ENCODE measurements at regions not wholly inside any gene's neighbourhood (a gene's known extent, or its start where the extent isn't known, plus 50 kb on each side); places are given as distances from the start of the nearest gene placed in this dataset.
"Not testable (repeated sequence)": the region's sequence is repeated elsewhere in the genome, so short reads cannot be mapped to it uniquely, and the experiment has no call there.

- not testable (repeated sequence) for H3K36me3 ChIP-seq (ENCODE audit: control insufficient read depth in 2 of 2, insufficient read depth in 2 of 2, low read length in 2 of 2); H3K9ac ChIP-seq (ENCODE audit: low read length in 2 of 2); H3K9me3 ChIP-seq (ENCODE audit: control insufficient read depth in 2 of 2, low read length in 2 of 2); H3K27ac ChIP-seq (ENCODE audit: low read length); H3K4me1 ChIP-seq (ENCODE audit: control insufficient read depth, insufficient read depth, low read length); H3K27me3 ChIP-seq (ENCODE audit: control insufficient read depth in 1 of 2, insufficient read depth in 2 of 2, low read length in 2 of 2); H3K4me3 ChIP-seq (ENCODE audit: low read length in 2 of 2)
Observed at GRCh38 chr19:23537136-23537535, 141.9 kb upstream of the ZNF91 start.

GRCh38 chr19:23536341-23536740 is 141.1 kb upstream of the ZNF91 start:
- not testable (repeated sequence) for H3K36me3 ChIP-seq (ENCODE audit: control insufficient read depth in 2 of 2, insufficient read depth in 2 of 2, low read length in 2 of 2); H3K4me3 ChIP-seq (ENCODE audit: low read length in 2 of 2); H3K27me3 ChIP-seq (ENCODE audit: control insufficient read depth in 1 of 2, insufficient read depth in 2 of 2, low read length in 2 of 2); H3K9me3 ChIP-seq (ENCODE audit: control insufficient read depth in 2 of 2, low read length in 2 of 2); H3K27ac ChIP-seq (ENCODE audit: low read length); H3K4me1 ChIP-seq (ENCODE audit: control insufficient read depth, insufficient read depth, low read length); H3K9ac ChIP-seq (ENCODE audit: low read length in 2 of 2)

- H3K27ac ChIP-seq (ENCODE audit: low read length); H3K9me3 ChIP-seq (ENCODE audit: control insufficient read depth in 2 of 2, low read length in 2 of 2); H3K4me3 ChIP-seq (ENCODE audit: low read length in 2 of 2); H3K9ac ChIP-seq (ENCODE audit: low read length in 2 of 2); H3K4me1 ChIP-seq (ENCODE audit: control insufficient read depth, insufficient read depth, low read length); H3K36me3 ChIP-seq (ENCODE audit: control insufficient read depth in 2 of 2, insufficient read depth in 2 of 2, low read length in 2 of 2); H3K27me3 ChIP-seq (ENCODE audit: control insufficient read depth in 1 of 2, insufficient read depth in 2 of 2, low read length in 2 of 2): not testable (repeated sequence)
Observed at GRCh38 chr19:23535901-23536300, 140.6 kb upstream of the ZNF91 start.

- H3K9me3 ChIP-seq (ENCODE audit: control insufficient read depth in 2 of 2, low read length in 2 of 2); H3K27ac ChIP-seq (ENCODE audit: low read length); H3K27me3 ChIP-seq (ENCODE audit: control insufficient read depth in 1 of 2, insufficient read depth in 2 of 2, low read length in 2 of 2); H3K4me1 ChIP-seq (ENCODE audit: control insufficient read depth, insufficient read depth, low read length); H3K9ac ChIP-seq (ENCODE audit: low read length in 2 of 2); H3K4me3 ChIP-seq (ENCODE audit: low read length in 2 of 2); H3K36me3 ChIP-seq (ENCODE audit: control insufficient read depth in 2 of 2, insufficient read depth in 2 of 2, low read length in 2 of 2): not testable (repeated sequence)
Observed at GRCh38 chr19:23533441-23533840, 138.2 kb upstream of the ZNF91 start.

GRCh38 chr19:23531976-23532375 is 136.7 kb upstream of the ZNF91 start:
- Histone ChIP-seq H3K4me1 (ENCODE audit: control insufficient read depth, insufficient read depth, low read length) (no peaks in the 10 kb centered on the region), H3K9me3 (ENCODE audit: control insufficient read depth in 2 of 2, low read length in 2 of 2) (peaks cover 2% of the 10 kb centered on the region in 2 donors), H3K4me3 (ENCODE audit: low read length in 2 of 2) (no peak overlapping the region)

GRCh38 chr19:23531231-23531790 is 136.0 kb upstream of the ZNF91 start:
- H3K9me3 ChIP-seq (ENCODE audit: control insufficient read depth in 2 of 2, low read length in 2 of 2): peaks cover 2% of the 10 kb centered on the region in 2 donors
- no peaks in the 10 kb centered on the region for H3K4me1 ChIP-seq (ENCODE audit: control insufficient read depth, insufficient read depth, low read length)
- no peak overlapping the region for H3K4me3 ChIP-seq (ENCODE audit: low read length in 2 of 2)
- H3K9ac ChIP-seq (ENCODE audit: low read length in 2 of 2): no peak overlapping the region
- no peak overlapping the region for H3K27ac ChIP-seq (ENCODE audit: low read length)
- no peaks in the 10 kb centered on the region for H3K27me3 ChIP-seq (ENCODE audit: control insufficient read depth in 1 of 2, insufficient read depth in 2 of 2, low read length in 2 of 2)
- H3K36me3 ChIP-seq (ENCODE audit: control insufficient read depth in 2 of 2, insufficient read depth in 2 of 2, low read length in 2 of 2): no peaks in the 10 kb centered on the region

More at GRCh38 chr19:23531976-23532375, 136.7 kb upstream of the ZNF91 start:
- no peaks in the 10 kb centered on the region for H3K27me3 ChIP-seq (ENCODE audit: control insufficient read depth in 1 of 2, insufficient read depth in 2 of 2, low read length in 2 of 2)
- H3K27ac ChIP-seq (ENCODE audit: low read length): no peak overlapping the region
- no peak overlapping the region for H3K9ac ChIP-seq (ENCODE audit: low read length in 2 of 2)
- H3K36me3 ChIP-seq (ENCODE audit: control insufficient read depth in 2 of 2, insufficient read depth in 2 of 2, low read length in 2 of 2): no peaks in the 10 kb centered on the region

- no peaks in the 10 kb centered on the region for H3K36me3 ChIP-seq (ENCODE audit: control insufficient read depth in 2 of 2, insufficient read depth in 2 of 2, low read length in 2 of 2)
- H3K9me3 ChIP-seq (ENCODE audit: control insufficient read depth in 2 of 2, low read length in 2 of 2): peaks cover 2% of the 10 kb centered on the region in 2 donors
Observed at GRCh38 chr19:23528376-23528775, 133.1 kb upstream of the ZNF91 start.

GRCh38 chr19:23527797-23528196 is 132.5 kb upstream of the ZNF91 start:
- Histone ChIP-seq H3K9me3 (ENCODE audit: control insufficient read depth in 2 of 2, low read length in 2 of 2) (peaks cover 2% of the 10 kb centered on the region in 2 donors), H3K4me1 (ENCODE audit: control insufficient read depth, insufficient read depth, low read length) (no peaks in the 10 kb centered on the region)

More at GRCh38 chr19:23528376-23528775, 133.1 kb upstream of the ZNF91 start:
- H3K9ac ChIP-seq (ENCODE audit: low read length in 2 of 2): no peak overlapping the region
- H3K4me3 ChIP-seq (ENCODE audit: low read length in 2 of 2): no peak overlapping the region
- H3K4me1 ChIP-seq (ENCODE audit: control insufficient read depth, insufficient read depth, low read length): no peaks in the 10 kb centered on the region
- no peaks in the 10 kb centered on the region for H3K27me3 ChIP-seq (ENCODE audit: control insufficient read depth in 1 of 2, insufficient read depth in 2 of 2, low read length in 2 of 2)
- H3K27ac ChIP-seq (ENCODE audit: low read length): no peak overlapping the region

GRCh38 chr19:23526302-23526701 is 131.0 kb upstream of the ZNF91 start:
- no peak overlapping the region for H3K27ac ChIP-seq (ENCODE audit: low read length)
- H3K27me3 ChIP-seq (ENCODE audit: control insufficient read depth in 1 of 2, insufficient read depth in 2 of 2, low read length in 2 of 2): no peaks in the 10 kb centered on the region
- no peaks in the 10 kb centered on the region for H3K4me1 ChIP-seq (ENCODE audit: control insufficient read depth, insufficient read depth, low read length)
- no peak overlapping the region for H3K4me3 ChIP-seq (ENCODE audit: low read length in 2 of 2)
- H3K9me3 ChIP-seq (ENCODE audit: control insufficient read depth in 2 of 2, low read length in 2 of 2): peaks cover 2% of the 10 kb centered on the region in 2 donors
- no peak overlapping the region for H3K9ac ChIP-seq (ENCODE audit: low read length in 2 of 2)
- H3K36me3 ChIP-seq (ENCODE audit: control insufficient read depth in 2 of 2, insufficient read depth in 2 of 2, low read length in 2 of 2): no peaks in the 10 kb centered on the region

More at GRCh38 chr19:23527797-23528196, 132.5 kb upstream of the ZNF91 start:
- no peaks in the 10 kb centered on the region for H3K27me3 ChIP-seq (ENCODE audit: control insufficient read depth in 1 of 2, insufficient read depth in 2 of 2, low read length in 2 of 2)
- H3K9ac ChIP-seq (ENCODE audit: low read length in 2 of 2): no peak overlapping the region
- no peaks in the 10 kb centered on the region for H3K36me3 ChIP-seq (ENCODE audit: control insufficient read depth in 2 of 2, insufficient read depth in 2 of 2, low read length in 2 of 2)
- no peak overlapping the region for H3K4me3 ChIP-seq (ENCODE audit: low read length in 2 of 2)
- no peak overlapping the region for H3K27ac ChIP-seq (ENCODE audit: low read length)

- Histone ChIP-seq H3K27ac (ENCODE audit: low read length) (no peak overlapping the region), H3K9me3 (ENCODE audit: control insufficient read depth in 2 of 2, low read length in 2 of 2) (peaks cover 2% of the 10 kb centered on the region in 2 donors), H3K4me3 (ENCODE audit: low read length in 2 of 2) (no peak overlapping the region), H3K27me3 (ENCODE audit: control insufficient read depth in 1 of 2, insufficient read depth in 2 of 2, low read length in 2 of 2) (no peaks in the 10 kb centered on the region), H3K9ac (ENCODE audit: low read length in 2 of 2) (no peak overlapping the region), H3K4me1 (ENCODE audit: control insufficient read depth, insufficient read depth, low read length) (no peaks in the 10 kb centered on the region), H3K36me3 (ENCODE audit: control insufficient read depth in 2 of 2, insufficient read depth in 2 of 2, low read length in 2 of 2) (no peaks in the 10 kb centered on the region)
Observed at GRCh38 chr19:23525276-23525852, 130.1 kb upstream of the ZNF91 start.

GRCh38 chr19:23523863-23524262 is 128.6 kb upstream of the ZNF91 start:
- Histone ChIP-seq H3K36me3 (ENCODE audit: control insufficient read depth in 2 of 2, insufficient read depth in 2 of 2, low read length in 2 of 2) (no peaks in the 10 kb centered on the region), H3K27me3 (ENCODE audit: control insufficient read depth in 1 of 2, insufficient read depth in 2 of 2, low read length in 2 of 2) (no peaks in the 10 kb centered on the region), H3K4me3 (ENCODE audit: low read length in 2 of 2) (no peak overlapping the region), H3K9me3 (ENCODE audit: control insufficient read depth in 2 of 2, low read length in 2 of 2) (peaks cover 2% of the 10 kb centered on the region in 2 donors), H3K9ac (ENCODE audit: low read length in 2 of 2) (no peak overlapping the region), H3K4me1 (ENCODE audit: control insufficient read depth, insufficient read depth, low read length) (no peaks in the 10 kb centered on the region), H3K27ac (ENCODE audit: low read length) (no peak overlapping the region)

Data from stomach smooth muscle (tissue), 2 donors.